ENCODE measurements at regions not wholly inside any gene's neighbourhood (a gene's known extent, or its start where the extent isn't known, plus 50 kb on each side); places are given as distances from the start of the nearest gene placed in this dataset.
A peak's percentile ranks its signal among the peaks of the same experiment; 100 is the strongest.
"Not testable (repeated sequence)": the region's sequence is repeated elsewhere in the genome, so short reads cannot be mapped to it uniquely, and the experiment has no call there.

DNA sequence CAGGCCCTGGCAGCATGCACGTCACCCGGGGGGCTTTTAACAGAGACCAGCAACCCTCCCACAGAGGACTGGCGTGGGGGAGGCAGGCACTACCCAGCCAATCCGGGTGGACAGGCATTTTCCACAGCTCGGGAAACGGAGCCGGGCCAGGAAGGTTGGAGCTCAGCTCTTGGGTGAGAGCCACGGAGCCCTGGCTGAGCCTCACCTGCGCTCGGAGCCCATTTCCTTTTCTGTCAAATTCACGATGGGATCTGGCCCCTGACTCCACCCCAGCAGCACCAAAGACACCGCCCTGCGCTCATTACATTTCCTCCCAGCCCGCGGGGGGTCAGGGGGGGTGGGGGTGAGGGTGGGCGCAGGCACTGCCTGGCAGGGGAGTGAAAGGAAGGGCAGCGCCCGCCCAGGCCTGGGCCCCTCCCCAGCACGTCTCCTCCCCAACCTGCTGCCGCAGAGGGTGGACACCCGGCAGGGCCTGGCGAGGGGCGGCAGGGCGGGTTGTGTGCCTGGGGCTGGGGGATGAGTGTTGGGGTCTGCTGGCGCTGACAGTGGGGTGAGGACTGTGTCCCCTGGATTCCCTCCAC is 145.4 kb downstream of the LAT start:
- not testable (repeated sequence) for DNase-seq (ENCODE audit: low spot score)

DNA sequence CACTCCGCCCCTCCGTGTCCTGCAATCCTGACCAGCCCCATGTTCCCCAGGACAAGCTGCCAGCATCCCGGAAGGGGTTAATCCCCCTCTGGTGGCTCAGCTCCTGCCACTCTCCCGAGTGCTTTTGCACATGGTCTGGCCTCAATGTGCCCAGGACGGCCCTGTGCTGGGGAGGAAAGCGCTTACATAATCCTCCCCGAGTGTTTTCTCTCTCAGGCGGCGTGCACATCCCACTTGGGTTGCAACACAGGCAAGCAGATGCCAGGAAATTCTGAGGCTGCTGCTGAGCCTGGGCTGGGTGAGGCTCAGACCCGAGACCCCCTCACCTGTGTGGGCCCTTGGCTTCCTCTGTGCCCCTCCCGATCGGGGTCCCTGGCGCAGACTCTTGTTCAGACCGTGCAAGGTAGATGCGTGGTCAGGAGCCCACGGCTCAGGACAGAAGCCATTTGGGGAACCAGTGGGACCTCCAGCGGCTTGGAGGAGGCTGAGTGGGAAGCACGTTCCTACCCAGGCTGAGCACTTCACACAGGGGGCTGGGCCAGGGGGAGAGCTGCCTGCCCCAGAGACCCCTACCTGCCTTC is 144.7 kb downstream of the LAT start:
- DNase-seq (ENCODE audit: low spot score), result not testable (repeated sequence)

GRCh38 chr16:29128732-29129457 is 144.0 kb downstream of the LAT start:
- not testable (repeated sequence) for DNase-seq (ENCODE audit: low spot score)

GRCh38 chr16:29127806-29128420 is 143.1 kb downstream of the LAT start:
- DNase-seq (ENCODE audit: low spot score), result not testable (repeated sequence)

DNA sequence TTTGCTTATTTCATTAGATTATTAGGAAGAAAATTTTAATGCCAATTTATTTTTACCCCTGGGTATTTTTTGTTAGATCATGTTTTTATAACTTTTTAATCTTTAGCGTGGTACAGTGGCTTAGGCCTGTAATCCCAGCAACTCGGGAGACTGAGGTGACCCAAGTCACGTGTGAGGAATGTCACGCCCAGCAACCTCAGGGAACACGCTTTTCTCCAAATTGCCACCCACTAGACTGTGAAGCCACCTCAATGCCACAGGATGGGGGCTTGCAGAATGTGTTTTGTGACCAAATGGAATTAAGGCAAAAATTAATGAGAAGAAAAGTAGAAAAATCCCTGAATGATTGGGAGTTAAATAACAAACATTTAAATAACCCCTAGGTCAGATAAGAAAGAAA is 141.8 kb downstream of the LAT start:
- no peak for DNase-seq (ENCODE audit: low spot score)

- DNase-seq (ENCODE audit: low spot score), result no peak
These were observed 141.2 kb downstream of the LAT start for GRCh38 chr16:29126057-29126494.

DNA sequence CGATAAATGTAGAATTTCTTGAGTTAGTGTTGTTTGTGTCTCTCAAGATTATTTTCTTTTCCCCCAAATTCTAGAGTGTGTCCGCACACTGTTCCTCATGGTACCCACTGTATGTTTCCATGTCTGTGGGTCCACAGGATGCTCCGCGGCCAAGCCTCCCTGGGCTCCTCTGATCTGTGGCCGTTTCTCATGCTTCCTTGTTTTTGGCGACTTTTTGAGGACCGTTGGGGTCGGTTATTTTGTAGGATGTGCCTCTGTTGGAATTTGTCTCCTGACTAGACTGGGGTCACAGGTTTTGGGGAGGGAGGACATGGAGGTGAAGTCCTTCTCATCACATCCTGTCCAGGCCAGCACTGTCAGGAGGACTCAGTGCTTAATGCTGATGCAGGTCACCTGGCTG is 140.0 kb downstream of the LAT start:
- DNase-seq (ENCODE audit: low spot score), result no peak

DNA sequence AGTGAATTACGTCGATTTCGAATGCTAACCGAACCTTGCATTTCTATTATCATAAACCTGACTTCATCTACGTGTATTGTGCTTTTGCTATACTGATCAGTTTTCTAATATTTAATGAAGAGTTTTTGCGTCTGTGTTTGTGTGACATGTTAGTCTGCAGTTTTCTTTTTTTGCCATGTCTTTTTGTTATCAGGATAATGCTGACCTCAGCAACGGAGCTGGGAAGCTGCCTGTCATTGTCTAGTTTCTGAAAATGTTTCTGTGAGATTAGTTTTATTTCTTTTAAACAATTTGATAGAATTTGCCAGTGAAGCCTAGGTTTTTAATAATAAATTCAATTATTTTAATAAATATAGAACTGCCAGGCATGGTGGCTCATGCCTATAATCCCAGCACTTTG is 139.3 kb downstream of the LAT start:
- DNase-seq (ENCODE audit: low spot score), result not testable (repeated sequence)

DNA sequence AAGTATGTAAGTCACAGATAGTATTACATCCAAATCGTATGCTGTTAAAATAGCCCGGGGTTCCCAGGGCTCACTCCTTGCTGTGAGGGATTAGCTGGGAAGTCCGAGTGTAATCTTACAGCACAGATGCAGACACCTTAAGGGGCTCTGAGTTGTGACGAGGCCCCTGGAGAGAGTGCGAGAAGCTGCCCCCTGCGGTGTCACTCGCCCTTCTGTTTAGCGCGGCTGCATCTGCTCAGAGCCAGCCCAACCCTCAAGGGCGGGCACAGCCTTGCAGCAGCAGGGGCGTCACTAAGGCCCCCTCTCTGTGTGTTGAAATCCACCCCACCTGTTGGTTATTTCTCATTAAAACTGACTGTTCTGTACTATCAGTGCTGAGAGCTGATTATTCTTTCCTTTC is 135.8 kb downstream of the LAT start:
- not testable (repeated sequence) for DNase-seq (ENCODE audit: low spot score)

- not testable (repeated sequence) for DNase-seq (ENCODE audit: low spot score)
These were observed 133.6 kb downstream of the LAT start for GRCh38 chr16:29118301-29118957.

DNA sequence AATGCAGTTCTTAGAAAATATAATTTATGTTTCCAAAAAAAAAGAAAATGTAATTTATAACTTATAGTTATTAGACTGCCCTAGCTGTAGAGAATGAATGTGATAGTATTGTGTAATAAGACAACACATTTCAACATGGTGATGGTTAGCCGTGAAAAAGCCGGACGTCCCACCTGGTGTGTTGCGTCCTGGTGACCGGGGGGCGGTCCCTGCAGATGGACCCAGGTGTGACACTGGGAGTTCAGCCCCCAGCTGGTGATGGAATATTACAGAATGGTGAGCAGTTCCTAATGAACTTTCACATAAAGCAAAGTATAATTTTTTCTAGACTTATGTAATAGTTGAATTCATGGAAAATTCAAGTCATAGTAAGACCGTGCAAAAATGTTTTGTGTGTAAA is 132.8 kb downstream of the LAT start:
- no peak for DNase-seq (ENCODE audit: low spot score)

GRCh38 chr16:29116980-29117379 is 132.1 kb downstream of the LAT start:
- no peak for DNase-seq (ENCODE audit: low spot score)

DNA sequence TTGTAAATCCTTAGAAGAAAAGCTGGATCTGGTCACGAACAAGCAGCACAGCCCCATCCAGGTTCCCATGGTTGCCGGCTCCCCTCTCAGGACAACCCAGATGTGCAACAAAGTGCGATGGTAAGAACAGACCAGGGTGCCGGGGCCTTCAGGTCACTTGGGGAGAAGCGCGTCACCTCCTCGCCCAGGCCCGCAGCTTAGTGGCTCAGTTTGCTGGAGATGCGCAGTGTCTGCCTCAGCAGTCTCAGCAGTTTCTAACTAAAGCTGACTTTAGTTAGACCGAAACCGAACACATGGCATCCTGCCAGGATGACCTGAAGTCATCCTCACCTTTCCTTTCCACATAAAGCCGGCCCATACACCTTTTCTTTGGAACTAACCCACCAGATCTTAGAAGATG is 131.4 kb downstream of the LAT start:
- not testable (repeated sequence) for DNase-seq (ENCODE audit: low spot score)

DNA sequence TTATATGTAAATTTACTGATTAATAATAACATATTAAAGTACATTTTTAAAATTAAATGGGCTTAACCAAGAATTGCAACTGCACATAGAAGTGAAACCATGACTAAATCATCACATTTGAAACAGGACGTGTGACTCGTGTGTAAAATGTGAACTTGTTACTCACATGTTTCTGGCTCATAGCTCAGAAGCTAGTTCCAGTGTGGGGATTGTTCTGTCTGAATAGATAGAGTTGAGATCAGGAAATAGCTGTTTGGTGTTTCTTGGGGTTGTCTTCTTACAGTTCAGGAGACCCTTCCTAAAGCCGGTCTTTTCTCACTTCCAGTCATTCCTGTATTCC is 130.9 kb downstream of the LAT start:
- not testable (repeated sequence) for DNase-seq (ENCODE audit: low spot score)

GRCh38 chr16:29114989-29115801 is 130.3 kb downstream of the LAT start:
- peak; percentile 48 for DNase-seq (ENCODE audit: low spot score)

GRCh38 chr16:29114574-29114973 is 129.7 kb downstream of the LAT start:
- no peak for DNase-seq (ENCODE audit: low spot score)

- DNase-seq (ENCODE audit: low spot score), result not testable (repeated sequence)
These were observed 128.6 kb downstream of the LAT start for GRCh38 chr16:29113446-29113845.

GRCh38 chr16:29112755-29113347 is 128.0 kb downstream of the LAT start:
- DNase-seq (ENCODE audit: low spot score), result no peak

DNA sequence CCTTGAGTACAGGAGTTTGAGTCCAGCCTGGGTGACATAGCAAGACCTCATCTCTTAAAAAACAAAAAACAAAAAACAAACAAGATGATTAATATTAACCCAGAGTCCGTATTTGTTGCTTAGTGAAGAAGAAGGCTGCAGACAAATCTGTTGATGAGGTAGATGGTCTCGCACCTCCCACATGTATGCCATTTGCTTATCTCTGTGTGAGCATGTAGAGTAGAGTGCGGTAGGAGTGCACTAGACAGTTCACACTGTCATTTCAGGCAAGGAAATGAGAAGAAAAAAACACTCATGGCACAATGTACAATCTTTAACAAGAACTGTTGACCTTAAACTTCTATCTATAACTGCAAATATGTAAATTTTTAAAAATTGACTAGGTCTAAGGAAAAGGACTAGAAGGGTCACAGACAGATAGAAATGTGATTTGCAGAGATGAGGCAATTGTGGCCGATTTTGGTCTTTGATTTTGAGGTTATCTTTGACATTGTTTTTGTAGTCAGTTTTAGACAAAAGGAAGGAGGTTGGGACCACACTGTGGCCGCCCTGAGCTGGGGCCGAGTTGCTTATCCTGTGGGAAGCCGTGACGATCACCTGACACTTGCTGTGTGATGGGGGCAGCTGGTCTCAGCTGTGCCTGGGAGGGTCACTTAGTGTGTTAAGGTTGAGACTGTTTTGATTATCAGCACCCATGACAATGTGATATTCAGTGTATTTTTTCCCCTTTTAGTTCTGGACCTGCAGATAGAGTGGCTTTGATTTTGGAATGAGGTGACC is 127.2 kb downstream of the LAT start:
- not testable (repeated sequence) for DNase-seq (ENCODE audit: low spot score)

DNA sequence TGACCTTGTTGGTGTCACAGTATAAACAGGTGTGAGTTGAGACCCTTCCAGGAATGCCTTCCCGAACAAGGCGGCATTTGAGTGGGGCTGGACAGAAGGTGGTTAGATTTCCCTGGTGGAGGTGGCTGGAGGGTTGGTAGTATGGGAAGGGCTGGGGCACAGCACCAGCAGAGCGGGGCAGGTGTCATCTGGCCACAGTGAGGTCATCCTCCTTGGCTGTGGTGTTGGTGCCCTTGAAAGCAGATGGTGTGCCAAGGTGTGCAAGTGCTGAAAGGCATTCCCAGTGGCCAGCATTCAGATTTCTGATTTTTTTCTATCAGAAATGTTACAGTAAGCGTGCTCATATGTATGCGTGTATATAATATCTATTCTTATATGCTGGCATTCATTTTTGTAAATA is 126.6 kb downstream of the LAT start:
- DNase-seq (ENCODE audit: low spot score), result peak; percentile 41

Measured in cerebellar cortex (tissue), 1 donor.